Astrocyte of the spinal cord (primary cell): ENCODE measurements at regions not wholly inside any gene's neighbourhood (a gene's known extent, or its start where the extent isn't known, plus 50 kb on each side); places are given as distances from the start of the nearest gene placed in this dataset.

Experiments
- DNase-seq: peaks from one replicate; pipeline ENCODE4 v3.0.0; 2011; ENCODE audit warnings: low read depth, low spot score
- H3K4me3 ChIP-seq: 2 replicates; pipeline ENCODE4 v1.5.1; 2011; ENCODE audit warnings: low read depth, mild to moderate bottlenecking, low read length, moderate library complexity
- in situ Hi-C: cut with HindIII; loops from 2 replicates; pipeline ENCODE4 v1.10.0; 2017; ENCODE audit warnings: low sequenced_read_pairs
- TF ChIP-seq, protein P1 (sequence below): IDR thresholded peaks from 2 replicates; pipeline ENCODE4 v1.5.1; 2012; ENCODE audit warnings: low read depth, mild to moderate bottlenecking, low read length, inconsistent platforms

GRCh38 chr2:43103093-43103404 is 123.4 kb downstream of the ZFP36L2 start:
- TF ChIP-seq, protein P1, sequence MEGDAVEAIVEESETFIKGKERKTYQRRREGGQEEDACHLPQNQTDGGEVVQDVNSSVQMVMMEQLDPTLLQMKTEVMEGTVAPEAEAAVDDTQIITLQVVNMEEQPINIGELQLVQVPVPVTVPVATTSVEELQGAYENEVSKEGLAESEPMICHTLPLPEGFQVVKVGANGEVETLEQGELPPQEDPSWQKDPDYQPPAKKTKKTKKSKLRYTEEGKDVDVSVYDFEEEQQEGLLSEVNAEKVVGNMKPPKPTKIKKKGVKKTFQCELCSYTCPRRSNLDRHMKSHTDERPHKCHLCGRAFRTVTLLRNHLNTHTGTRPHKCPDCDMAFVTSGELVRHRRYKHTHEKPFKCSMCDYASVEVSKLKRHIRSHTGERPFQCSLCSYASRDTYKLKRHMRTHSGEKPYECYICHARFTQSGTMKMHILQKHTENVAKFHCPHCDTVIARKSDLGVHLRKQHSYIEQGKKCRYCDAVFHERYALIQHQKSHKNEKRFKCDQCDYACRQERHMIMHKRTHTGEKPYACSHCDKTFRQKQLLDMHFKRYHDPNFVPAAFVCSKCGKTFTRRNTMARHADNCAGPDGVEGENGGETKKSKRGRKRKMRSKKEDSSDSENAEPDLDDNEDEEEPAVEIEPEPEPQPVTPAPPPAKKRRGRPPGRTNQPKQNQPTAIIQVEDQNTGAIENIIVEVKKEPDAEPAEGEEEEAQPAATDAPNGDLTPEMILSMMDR: no peak
- in situ Hi-C loops: no loop called here

DNA sequence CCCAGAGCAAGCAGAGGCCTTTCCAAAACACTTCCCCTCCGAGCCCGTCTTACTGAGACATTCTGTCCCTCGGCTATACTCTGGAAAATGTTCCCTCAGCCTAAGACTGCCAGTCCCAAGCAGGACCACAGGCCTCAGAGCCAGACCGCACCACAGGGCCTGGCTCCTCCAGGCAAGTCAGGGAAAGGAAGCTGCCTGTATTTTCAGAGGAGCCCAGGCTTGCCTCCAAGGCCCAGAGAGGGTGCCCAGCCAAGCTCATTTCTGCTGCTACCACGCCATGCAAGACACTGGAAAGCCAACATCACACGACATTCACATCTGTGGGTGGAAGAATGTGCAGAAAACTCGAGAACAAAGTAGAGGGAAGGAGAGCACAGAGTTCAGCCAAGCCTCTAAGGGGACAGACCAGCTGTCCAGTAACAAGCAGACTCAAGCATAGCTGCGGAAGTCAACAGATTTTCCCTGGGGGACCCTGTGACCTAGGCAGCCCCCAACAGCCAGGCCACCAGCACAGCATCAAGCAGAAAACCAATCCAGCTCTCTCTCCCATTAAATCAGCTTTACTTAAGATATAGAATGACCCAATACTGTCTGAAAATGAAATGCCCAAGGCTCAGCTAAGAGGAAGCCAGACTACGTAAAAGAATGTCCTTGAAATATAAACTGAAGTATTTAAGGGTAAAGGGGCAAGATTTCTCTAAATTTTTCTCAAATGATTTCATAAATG is 123.9 kb downstream of the ZFP36L2 start:
- no peak for DNase-seq
- in situ Hi-C loops: no loop called here
- TF ChIP-seq, protein P1: no peak
- H3K4me3 ChIP-seq: no peak overlapping the region

More at GRCh38 chr2:43103093-43103404, 123.4 kb downstream of the ZFP36L2 start:
- no peak overlapping the region for H3K4me3 ChIP-seq
- no peak for DNase-seq

- no peak for DNase-seq
- TF ChIP-seq, protein P1: no peak
- in situ Hi-C loops: no loop called here
- no peak overlapping the region for H3K4me3 ChIP-seq
Measured at GRCh38 chr2:43101751-43102150, 124.7 kb downstream of the ZFP36L2 start.

- in situ Hi-C loops: no loop called here
- peak; percentile 79 for DNase-seq
- H3K4me3 ChIP-seq: peak overlapping the region; percentile 2
- TF ChIP-seq, protein P1: no peak
Measured at GRCh38 chr2:43100883-43101662, 125.3 kb downstream of the ZFP36L2 start.

GRCh38 chr2:43100362-43100882 is 126.0 kb downstream of the ZFP36L2 start:
- TF ChIP-seq, protein P1: no peak
- H3K4me3 ChIP-seq: no peak overlapping the region
- DNase-seq: no peak
- in situ Hi-C loops: no loop called here

- no peak for DNase-seq
- TF ChIP-seq, protein P1: no peak
- H3K4me3 ChIP-seq: no peak overlapping the region
- in situ Hi-C loops: no loop called here
Measured at GRCh38 chr2:43099797-43100196, 126.6 kb downstream of the ZFP36L2 start.
